OCI-LY1 (cell line): ENCODE measurements at regions not wholly inside any gene's neighbourhood (a gene's known extent, or its start where the extent isn't known, plus 50 kb on each side); places are given as distances from the start of the nearest gene placed in this dataset.

Source experiments
- H2AFZ ChIP-seq: fragments of 200-600 bp; sonication (generic), shearing (Covaris generic); 2 replicates; pipeline ENCODE4 v1.6.0; 2014; ENCODE audit warnings: antibody characterized with exemption, mild to moderate bottlenecking, low read length
- H3F3A ChIP-seq: fragments of 200-600 bp; sonication (generic), shearing (Covaris generic); 2 replicates; pipeline ENCODE4 v1.6.0; 2014; ENCODE audit warnings: mild to moderate bottlenecking, antibody characterized with exemption, low read length, moderate library complexity; ENCODE audit not compliant: insufficient read depth
- H3K27ac ChIP-seq: fragments of 200-600 bp; sonication (generic); 2 replicates; pipeline ENCODE4 v1.5.1; 2014; ENCODE audit warnings: low read length, mixed run types, mild to moderate bottlenecking, low read depth; ENCODE audit not compliant: poor library complexity, severe bottlenecking
- H3K27me3 ChIP-seq: fragments of 200-600 bp; sonication (generic); 2 replicates; pipeline ENCODE4 v1.6.0; 2014; ENCODE audit warnings: antibody characterized with exemption, mild to moderate bottlenecking, low read length, moderate library complexity; ENCODE audit not compliant: insufficient read depth
- H3K36me3 ChIP-seq: fragments of 200-600 bp; sonication (generic); 2 replicates; pipeline ENCODE4 v1.6.1; 2014; ENCODE audit warnings: mild to moderate bottlenecking, antibody characterized with exemption, low read length, moderate library complexity, mixed read lengths; ENCODE audit not compliant: insufficient read depth
- H3K4me1 ChIP-seq: fragments of 200-600 bp; sonication (generic); 2 replicates; pipeline ENCODE4 v1.5.1; 2014; ENCODE audit warnings: mild to moderate bottlenecking, low read length, moderate library complexity; ENCODE audit not compliant: insufficient read depth, severe bottlenecking
- H3K4me2 ChIP-seq: fragments of 200-600 bp; sonication (generic), shearing (Covaris generic); 2 replicates; pipeline ENCODE4 v1.6.1; 2014; ENCODE audit warnings: low read length
- H3K4me3 ChIP-seq: fragments of 200-600 bp; sonication (generic); 2 replicates; pipeline ENCODE4 v1.5.1; 2014; ENCODE audit warnings: low read length, low read depth, mild to moderate bottlenecking, mixed read lengths; ENCODE audit not compliant: poor library complexity, severe bottlenecking
- H3K79me2 ChIP-seq: fragments of 200-600 bp; shearing (Covaris generic); 2 replicates; pipeline ENCODE4 v1.6.1; 2016; ENCODE audit warnings: mixed run types, low read length, mixed read lengths; ENCODE audit not compliant: insufficient read depth
- H3K9ac ChIP-seq: fragments of 200-600 bp; sonication (generic), shearing (Covaris generic); 2 replicates; pipeline ENCODE4 v1.6.1; 2014; ENCODE audit warnings: mild to moderate bottlenecking, low read length, mixed read lengths
- H3K9me2 ChIP-seq: fragments of 200-600 bp; sonication (generic), shearing (Covaris generic); 2 replicates; pipeline ENCODE4 v1.6.1; 2014; ENCODE audit warnings: low read depth, mild to moderate bottlenecking, low read length, mixed read lengths
- H3K9me3 ChIP-seq: fragments of 200-600 bp; shearing (Covaris generic); 2 replicates; pipeline ENCODE4 v1.6.1; 2014; ENCODE audit warnings: low read length, mixed read lengths
- H4K20me1 ChIP-seq: fragments of 200-600 bp; sonication (generic), shearing (Covaris generic); 2 replicates; pipeline ENCODE4 v1.6.0; 2016; ENCODE audit warnings: mild to moderate bottlenecking, low read length; ENCODE audit not compliant: insufficient read depth
- CTCF ChIP-seq: fragments of 200-600 bp; sonication (generic), shearing (Covaris generic); IDR thresholded peaks from 2 replicates; pipeline ENCODE4 v1.5.1; 2017; ENCODE audit warnings: mild to moderate bottlenecking, antibody characterized with exemption, low read length, moderate library complexity, mixed read lengths
- EZH2 ChIP-seq: fragments of 200-600 bp; sonication (generic), shearing (Covaris generic); IDR thresholded peaks from 2 replicates; pipeline ENCODE4 v1.8.0; 2017; ENCODE audit warnings: borderline replicate concordance, mixed run types, mild to moderate bottlenecking, antibody characterized with exemption, low read length, moderate library complexity, mixed read lengths

GRCh38 chr2:122368576-122369243, 613.3 kb downstream of the TSN start:
- Histone ChIP-seq H3K36me3 (no peaks in the 10 kb centered on the region), H4K20me1 (no peaks in the 10 kb centered on the region), H3K27ac (no peak overlapping the region), H3K9me3 (no peaks in the 10 kb centered on the region), H3K9me2 (no peaks in the 10 kb centered on the region), H3K27me3 (no peaks in the 10 kb centered on the region), H3K4me1 (no peaks in the 10 kb centered on the region), H3K79me2 (no peaks in the 10 kb centered on the region), H3K4me3 (no peak overlapping the region), H3F3A (no peaks in the 10 kb centered on the region), H3K9ac (no peak overlapping the region), H3K4me2 (no peak overlapping the region), H2AFZ (no peak overlapping the region)
- no peak for TF ChIP-seq EZH2
- peak; percentile 36; the same call in 1 of the 2 replicates for TF ChIP-seq CTCF

- Histone ChIP-seq H2AFZ (no peak overlapping the region), H3K4me1 (no peaks in the 10 kb centered on the region), H3K4me2 (no peak overlapping the region)
Measured at GRCh38 chr2:122378521-122378920, 623.1 kb downstream of the TSN start.

GRCh38 chr2:122384768-122385333, 629.4 kb downstream of the TSN start:
- H3K4me1 ChIP-seq: no peaks in the 10 kb centered on the region
- H3K36me3 ChIP-seq: no peaks in the 10 kb centered on the region; the same call in 1 of the 2 replicates
- no peaks in the 10 kb centered on the region for H3K79me2 ChIP-seq
- H3K9ac ChIP-seq: no peak overlapping the region
- no peaks in the 10 kb centered on the region for H3K9me3 ChIP-seq
- H3K4me3 ChIP-seq: no peak overlapping the region
- no peaks in the 10 kb centered on the region for H3F3A ChIP-seq
- H3K27ac ChIP-seq: no peak overlapping the region
- no peaks in the 10 kb centered on the region for H3K27me3 ChIP-seq
- TF ChIP-seq CTCF: no peak
- no peak for TF ChIP-seq EZH2
- no peaks in the 10 kb centered on the region for H4K20me1 ChIP-seq
- no peak overlapping the region for H3K4me2 ChIP-seq
- no peaks in the 10 kb centered on the region for H3K9me2 ChIP-seq
- H2AFZ ChIP-seq: no peak overlapping the region

More at GRCh38 chr2:122378521-122378920, 623.1 kb downstream of the TSN start:
- Histone ChIP-seq H3K27me3 (no peaks in the 10 kb centered on the region), H4K20me1 (no peaks in the 10 kb centered on the region), H3K9me3 (no peaks in the 10 kb centered on the region), H3K36me3 (no peaks in the 10 kb centered on the region), H3K27ac (no peak overlapping the region), H3K4me3 (no peak overlapping the region), H3F3A (no peaks in the 10 kb centered on the region), H3K9ac (no peak overlapping the region), H3K9me2 (no peaks in the 10 kb centered on the region), H3K79me2 (no peaks in the 10 kb centered on the region)
- no peak for TF ChIP-seq EZH2
- no peak for TF ChIP-seq CTCF
